Skeletal muscle cell (primary cell): ENCODE measurements at regions not wholly inside any gene's neighbourhood (a gene's known extent, or its start where the extent isn't known, plus 50 kb on each side); places are given as distances from the start of the nearest gene placed in this dataset.
"Not testable (repeated sequence)": the region's sequence is repeated elsewhere in the genome, so short reads cannot be mapped to it uniquely, and the experiment has no call there.

ENCODE experiments used
- DNase-seq: peaks from one replicate; pipeline ENCODE4 v3.0.0-alpha.2; 2010; ENCODE audit warnings: low read depth
- H3K4me3 ChIP-seq: 2 replicates; pipeline ENCODE4 v1.5.1; 2011; ENCODE audit warnings: low read depth, mild to moderate bottlenecking, control low read depth, low read length, moderate library complexity

GRCh38 chr18:11470941-11471340 lies 138.5 kb upstream of the SLC35G4 start:
- DNase-seq: no peak
- no peak overlapping the region for H3K4me3 ChIP-seq

- DNase-seq: no peak
- no peak overlapping the region for H3K4me3 ChIP-seq
Observed at GRCh38 chr18:11468617-11469016, 140.8 kb upstream of the SLC35G4 start.

- no peak for DNase-seq
- no peak overlapping the region for H3K4me3 ChIP-seq
Observed at GRCh38 chr18:11468120-11468519, 141.3 kb upstream of the SLC35G4 start.

GRCh38 chr18:11467611-11468010 lies 141.8 kb upstream of the SLC35G4 start:
- no peak overlapping the region for H3K4me3 ChIP-seq
- no peak for DNase-seq

GRCh38 chr18:11464129-11464528 lies 145.3 kb upstream of the SLC35G4 start:
- DNase-seq: no peak
- H3K4me3 ChIP-seq: no peak overlapping the region

GRCh38 chr18:11458447-11458846 lies 150.9 kb upstream of the SLC35G4 start:
- H3K4me3 ChIP-seq: no peak overlapping the region
- DNase-seq: no peak

GRCh38 chr18:11457853-11458252 lies 151.5 kb upstream of the SLC35G4 start:
- H3K4me3 ChIP-seq, DNase-seq: not testable (repeated sequence)

- DNase-seq: no peak
- H3K4me3 ChIP-seq: no peak overlapping the region
Observed at GRCh38 chr18:11454040-11454439, 155.4 kb upstream of the SLC35G4 start.

GRCh38 chr18:11444169-11444568 lies 165.2 kb upstream of the SLC35G4 start:
- not testable (repeated sequence) for H3K4me3 ChIP-seq

GRCh38 chr18:11437046-11437445 lies 172.3 kb upstream of the SLC35G4 start:
- DNase-seq: no peak
- no peak overlapping the region for H3K4me3 ChIP-seq

More at GRCh38 chr18:11444169-11444568, 165.2 kb upstream of the SLC35G4 start:
- DNase-seq: not testable (repeated sequence)

- no peak overlapping the region for H3K4me3 ChIP-seq
- no peak for DNase-seq
Observed at GRCh38 chr18:11432360-11432811, 177.0 kb upstream of the SLC35G4 start.

GRCh38 chr18:11429876-11430275 lies 179.5 kb upstream of the SLC35G4 start:
- H3K4me3 ChIP-seq: no peak overlapping the region
- DNase-seq: no peak

GRCh38 chr18:11425211-11425610 lies 184.2 kb upstream of the SLC35G4 start:
- DNase-seq: no peak
- H3K4me3 ChIP-seq: no peak overlapping the region

- H3K4me3 ChIP-seq: no peak overlapping the region
- DNase-seq: no peak
Observed at GRCh38 chr18:11419338-11419737, 190.1 kb upstream of the SLC35G4 start.

- H3K4me3 ChIP-seq: no peak overlapping the region
- no peak for DNase-seq
Observed at GRCh38 chr18:11412811-11413210, 196.6 kb upstream of the SLC35G4 start.

- no peak overlapping the region for H3K4me3 ChIP-seq
- no peak for DNase-seq
Observed at GRCh38 chr18:11411048-11411447, 198.3 kb upstream of the SLC35G4 start.

- no peak for DNase-seq
- no peak overlapping the region for H3K4me3 ChIP-seq
Observed at GRCh38 chr18:11408555-11409065, 200.8 kb upstream of the SLC35G4 start.

GRCh38 chr18:11407940-11408339 lies 201.5 kb upstream of the SLC35G4 start:
- DNase-seq: peak; percentile 20
- no peak overlapping the region for H3K4me3 ChIP-seq

GRCh38 chr18:11405804-11406203 lies 203.6 kb upstream of the SLC35G4 start:
- no peak for DNase-seq
- H3K4me3 ChIP-seq: no peak overlapping the region

GRCh38 chr18:11400703-11401102 lies 208.7 kb upstream of the SLC35G4 start:
- no peak for DNase-seq
- H3K4me3 ChIP-seq: no peak overlapping the region

- H3K4me3 ChIP-seq: no peak overlapping the region
- no peak for DNase-seq
Observed at GRCh38 chr18:11398625-11399024, 210.8 kb upstream of the SLC35G4 start.
